ENCODE measurements at regions not wholly inside any gene's neighbourhood (a gene's known extent, or its start where the extent isn't known, plus 50 kb on each side); places are given as distances from the start of the nearest gene placed in this dataset.
"Not testable (repeated sequence)": the region's sequence is repeated elsewhere in the genome, so short reads cannot be mapped to it uniquely, and the experiment has no call there.

GRCh38 chr3:839981-840380 lies 252.8 kb upstream of the CNTN6 start:
- DNase-seq = no peak

GRCh38 chr3:851098-851790 lies 241.6 kb upstream of the CNTN6 start:
- no peak for DNase-seq

GRCh38 chr3:852033-852432 lies 240.8 kb upstream of the CNTN6 start:
- DNase-seq = no peak

- DNase-seq = no peak
Measured at GRCh38 chr3:853489-853888, 239.3 kb upstream of the CNTN6 start.

GRCh38 chr3:859135-859534 lies 233.7 kb upstream of the CNTN6 start:
- no peak for DNase-seq

- DNase-seq = no peak
Measured at GRCh38 chr3:861721-862120, 231.1 kb upstream of the CNTN6 start.

GRCh38 chr3:869269-869668 lies 223.6 kb upstream of the CNTN6 start:
- no peak for DNase-seq

GRCh38 chr3:869734-870133 lies 223.1 kb upstream of the CNTN6 start:
- no peak for DNase-seq

- no peak for DNase-seq
Measured at GRCh38 chr3:871651-872050, 221.2 kb upstream of the CNTN6 start.

- DNase-seq = no peak
Measured at GRCh38 chr3:877001-877400, 215.8 kb upstream of the CNTN6 start.

GRCh38 chr3:878746-879145 lies 214.1 kb upstream of the CNTN6 start:
- no peak for DNase-seq

GRCh38 chr3:880371-880770 lies 212.5 kb upstream of the CNTN6 start:
- no peak for DNase-seq

GRCh38 chr3:882533-882932 lies 210.3 kb upstream of the CNTN6 start:
- DNase-seq = no peak

- no peak for DNase-seq
Measured at GRCh38 chr3:901953-902778, 190.7 kb upstream of the CNTN6 start.

- no peak for DNase-seq
Measured at GRCh38 chr3:905217-905616, 187.6 kb upstream of the CNTN6 start.

- DNase-seq = no peak
Measured at GRCh38 chr3:906739-907138, 186.1 kb upstream of the CNTN6 start.

- no peak for DNase-seq
Measured at GRCh38 chr3:908839-909238, 184.0 kb upstream of the CNTN6 start.

- DNase-seq = not testable (repeated sequence)
Measured at GRCh38 chr3:912717-913116, 180.1 kb upstream of the CNTN6 start.

- no peak for DNase-seq
Measured at GRCh38 chr3:923161-923910, 169.5 kb upstream of the CNTN6 start.

GRCh38 chr3:930866-931265 lies 162.0 kb upstream of the CNTN6 start:
- DNase-seq = no peak

- no peak for DNase-seq
Measured at GRCh38 chr3:933326-933725, 159.5 kb upstream of the CNTN6 start.

GRCh38 chr3:944786-945185 lies 148.0 kb upstream of the CNTN6 start:
- DNase-seq = no peak

- DNase-seq = no peak
Measured at GRCh38 chr3:945738-946137, 147.1 kb upstream of the CNTN6 start.

- no peak for DNase-seq
Measured at GRCh38 chr3:952906-953305, 139.9 kb upstream of the CNTN6 start.
